ENCODE measurements at regions not wholly inside any gene's neighbourhood (a gene's known extent, or its start where the extent isn't known, plus 50 kb on each side); places are given as distances from the start of the nearest gene placed in this dataset.
"Not testable (repeated sequence)": the region's sequence is repeated elsewhere in the genome, so short reads cannot be mapped to it uniquely, and the experiment has no call there.

DNA sequence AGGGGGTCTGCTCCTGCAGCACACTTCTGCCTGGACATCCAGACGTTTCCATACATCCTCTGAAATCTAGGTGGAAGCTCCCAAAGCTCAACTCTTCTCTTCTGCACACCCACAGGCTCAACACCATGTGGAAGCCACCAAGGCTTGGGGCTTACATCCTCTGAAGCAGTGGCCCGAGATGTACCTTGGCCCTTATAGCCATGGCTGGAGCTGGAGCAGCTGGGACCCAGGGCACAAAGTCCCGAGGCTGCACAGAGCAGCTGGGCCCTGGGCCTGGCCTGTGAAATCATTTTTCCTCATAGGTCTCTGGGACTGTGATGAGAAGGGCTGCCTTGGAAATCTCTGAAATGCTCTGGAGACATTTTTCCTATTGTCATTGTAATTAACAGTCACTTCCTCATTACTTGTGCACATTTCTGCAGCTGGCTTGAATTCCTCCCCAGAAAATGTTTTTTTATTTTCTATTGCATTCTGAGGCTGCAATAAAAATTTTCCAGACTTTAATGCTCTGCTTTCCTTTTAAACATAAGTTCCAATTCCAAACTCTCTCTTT lies 645.6 kb downstream of the RWDD3 start:
- H4K20me1 ChIP-seq, result no peaks in the 10 kb centered on the region
- H3K27me3 ChIP-seq, result no peaks in the 10 kb centered on the region
- TF ChIP-seq Cebpa-rat (IDR thresholded peaks at IDR 0.05), result no peak
- H3K36me3 ChIP-seq, result no peaks in the 10 kb centered on the region
- no peaks in the 10 kb centered on the region for H3K4me1 ChIP-seq
- no peak overlapping the region for H3K27ac ChIP-seq
- peaks cover 10% of the 10 kb centered on the region; the same call in 1 of the 2 replicates for H3K9me3 ChIP-seq
- no peak overlapping the region for H3K4me2 ChIP-seq
- H3K4me3 ChIP-seq, result no peak overlapping the region
- H3K9ac ChIP-seq, result no peak overlapping the region

- no peaks in the 10 kb centered on the region for H3K27me3 ChIP-seq
- no peaks in the 10 kb centered on the region for H3K9me3 ChIP-seq
- H4K20me1 ChIP-seq, result no peaks in the 10 kb centered on the region
- no peaks in the 10 kb centered on the region for H3K4me1 ChIP-seq
- H3K4me2 ChIP-seq, result no peak overlapping the region
- TF ChIP-seq Cebpa-rat (IDR thresholded peaks at IDR 0.05), result no peak
- H3K9ac ChIP-seq, result no peak overlapping the region
- no peaks in the 10 kb centered on the region for H3K36me3 ChIP-seq
- H3K4me3 ChIP-seq, result no peak overlapping the region
- H3K27ac ChIP-seq, result no peak overlapping the region
These were observed 655.0 kb downstream of the RWDD3 start for GRCh38 chr1:95888941-95889390.

GRCh38 chr1:95889400-95889799 lies 655.4 kb downstream of the RWDD3 start:
- no peak overlapping the region for H3K4me2 ChIP-seq
- H3K9me3 ChIP-seq, result no peaks in the 10 kb centered on the region
- H3K4me3 ChIP-seq, result no peak overlapping the region
- H3K27ac ChIP-seq, result no peak overlapping the region
- no peaks in the 10 kb centered on the region for H3K4me1 ChIP-seq
- no peaks in the 10 kb centered on the region for H3K27me3 ChIP-seq
- H3K9ac ChIP-seq, result no peak overlapping the region
- H3K36me3 ChIP-seq, result no peaks in the 10 kb centered on the region
- H4K20me1 ChIP-seq, result no peaks in the 10 kb centered on the region
- no peak for TF ChIP-seq Cebpa-rat (IDR thresholded peaks at IDR 0.05)

GRCh38 chr1:95893921-95894320 lies 659.9 kb downstream of the RWDD3 start:
- Histone ChIP-seq H3K4me2 (no peak overlapping the region), H3K9me3 (peaks cover 12% of the 10 kb centered on the region), H4K20me1 (no peaks in the 10 kb centered on the region), H3K27ac (no peak overlapping the region), H3K27me3 (no peaks in the 10 kb centered on the region), H3K36me3 (no peaks in the 10 kb centered on the region), H3K4me1 (no peaks in the 10 kb centered on the region), H3K9ac (no peak overlapping the region), H3K4me3 (no peak overlapping the region)
- no peak for TF ChIP-seq Cebpa-rat (IDR thresholded peaks at IDR 0.05)

- Histone ChIP-seq H3K27ac (no peak overlapping the region), H3K4me2 (no peak overlapping the region), H3K4me1 (no peaks in the 10 kb centered on the region), H3K27me3 (no peaks in the 10 kb centered on the region), H3K9ac (no peak overlapping the region), H3K4me3 (no peak overlapping the region), H4K20me1 (no peaks in the 10 kb centered on the region), H3K9me3 (peaks cover 9% of the 10 kb centered on the region; the same call in 1 of the 2 replicates), H3K36me3 (no peaks in the 10 kb centered on the region)
- TF ChIP-seq Cebpa-rat (IDR thresholded peaks at IDR 0.05), result no peak
These were observed 669.0 kb downstream of the RWDD3 start for GRCh38 chr1:95903060-95903459.

DNA sequence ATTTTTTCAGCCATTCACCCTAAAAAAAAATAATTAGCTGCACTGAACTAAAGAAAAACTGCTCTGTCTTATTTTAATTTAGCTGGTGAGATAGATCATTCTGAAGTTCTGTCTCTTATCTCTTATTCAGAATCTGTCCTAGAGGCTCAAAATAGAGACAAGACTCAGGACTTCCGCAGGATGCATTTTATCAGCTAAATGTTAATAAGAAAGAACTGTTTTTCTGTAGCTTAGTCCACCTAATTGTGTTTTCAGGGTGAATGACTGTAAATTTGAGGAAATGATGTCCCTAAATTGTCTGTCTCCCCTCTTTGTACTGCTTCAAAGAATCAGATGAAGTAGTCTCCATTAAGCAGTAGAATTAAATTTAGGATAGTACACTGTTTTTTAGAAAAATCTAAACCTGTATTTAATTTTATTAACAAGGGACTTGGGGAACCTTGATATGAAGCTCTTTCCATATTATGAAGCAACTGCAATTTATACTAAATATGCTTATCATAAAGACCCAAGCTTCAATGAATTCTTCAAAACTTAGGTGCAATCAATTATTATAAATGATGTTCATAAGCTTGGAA lies 671.9 kb downstream of the RWDD3 start:
- no peak overlapping the region for H3K4me2 ChIP-seq
- no peak overlapping the region for H3K27ac ChIP-seq
- H4K20me1 ChIP-seq, result no peaks in the 10 kb centered on the region
- no peaks in the 10 kb centered on the region for H3K4me1 ChIP-seq
- H3K27me3 ChIP-seq, result no peaks in the 10 kb centered on the region
- H3K9ac ChIP-seq, result no peak overlapping the region
- H3K36me3 ChIP-seq, result no peaks in the 10 kb centered on the region
- no peak overlapping the region for H3K4me3 ChIP-seq
- TF ChIP-seq Cebpa-rat (IDR thresholded peaks at IDR 0.05), result no peak
- H3K9me3 ChIP-seq, result no peaks in the 10 kb centered on the region

- H3K27ac ChIP-seq, H3K9ac ChIP-seq, H3K4me1 ChIP-seq, H3K4me3 ChIP-seq, H3K36me3 ChIP-seq, H3K27me3 ChIP-seq, H3K4me2 ChIP-seq, H4K20me1 ChIP-seq: not testable (repeated sequence)
- peaks cover 18% of the 10 kb centered on the region for H3K9me3 ChIP-seq
These were observed 677.7 kb downstream of the RWDD3 start for GRCh38 chr1:95911739-95912138.

DNA sequence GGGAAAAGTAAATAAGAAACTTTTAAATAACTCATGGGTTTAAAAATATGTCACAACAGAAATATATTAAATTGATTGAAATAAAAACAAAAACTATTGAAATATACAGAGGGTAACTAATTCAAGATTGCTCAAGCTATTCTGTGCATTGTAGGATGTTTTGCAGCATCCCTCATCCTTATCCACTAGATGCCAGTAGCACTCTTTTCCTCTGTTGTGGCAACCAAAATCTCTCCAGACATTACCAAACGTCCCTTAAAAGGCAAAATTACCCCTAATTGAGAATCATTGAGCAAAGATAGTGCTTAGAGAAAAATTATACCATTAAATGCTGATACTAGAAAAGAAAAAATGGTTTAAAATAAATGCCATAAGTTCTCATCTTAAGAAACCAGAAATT lies 682.6 kb downstream of the RWDD3 start:
- Histone ChIP-seq H3K27ac (no peak overlapping the region), H3K4me2 (no peak overlapping the region), H3K27me3 (no peaks in the 10 kb centered on the region), H3K4me3 (no peak overlapping the region), H3K9me3 (peaks cover 14% of the 10 kb centered on the region), H3K4me1 (no peaks in the 10 kb centered on the region), H3K9ac (no peak overlapping the region), H3K36me3 (no peaks in the 10 kb centered on the region), H4K20me1 (no peaks in the 10 kb centered on the region)
- no peak for TF ChIP-seq Cebpa-rat (IDR thresholded peaks at IDR 0.05)

DNA sequence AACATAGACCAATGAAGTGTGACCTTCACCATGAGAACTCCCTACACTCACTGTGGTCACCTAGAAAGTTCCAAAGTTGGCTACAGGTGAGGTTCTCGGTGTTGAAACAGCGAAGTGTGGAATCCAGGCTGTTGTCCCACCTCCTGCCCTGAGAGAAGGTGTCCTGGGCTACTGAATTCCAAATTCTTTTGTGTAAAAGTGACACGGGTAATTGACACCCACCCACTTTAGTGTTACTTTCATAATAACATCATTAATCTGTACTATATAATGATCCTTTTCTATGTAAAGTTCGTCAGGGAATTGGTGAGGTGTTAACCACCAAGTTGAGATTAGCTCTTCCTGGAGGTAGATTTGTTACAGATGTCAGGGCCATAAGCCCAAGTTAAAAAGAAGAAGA lies 690.7 kb downstream of the RWDD3 start:
- Histone ChIP-seq H3K9ac (no peak overlapping the region), H3K27me3 (no peaks in the 10 kb centered on the region), H3K9me3 (no peaks in the 10 kb centered on the region), H3K4me2 (no peak overlapping the region), H4K20me1 (no peaks in the 10 kb centered on the region), H3K4me3 (no peak overlapping the region), H3K36me3 (no peaks in the 10 kb centered on the region), H3K27ac (no peak overlapping the region), H3K4me1 (peaks cover 12% of the 10 kb centered on the region)
- TF ChIP-seq Cebpa-rat (IDR thresholded peaks at IDR 0.05), result no peak

DNA sequence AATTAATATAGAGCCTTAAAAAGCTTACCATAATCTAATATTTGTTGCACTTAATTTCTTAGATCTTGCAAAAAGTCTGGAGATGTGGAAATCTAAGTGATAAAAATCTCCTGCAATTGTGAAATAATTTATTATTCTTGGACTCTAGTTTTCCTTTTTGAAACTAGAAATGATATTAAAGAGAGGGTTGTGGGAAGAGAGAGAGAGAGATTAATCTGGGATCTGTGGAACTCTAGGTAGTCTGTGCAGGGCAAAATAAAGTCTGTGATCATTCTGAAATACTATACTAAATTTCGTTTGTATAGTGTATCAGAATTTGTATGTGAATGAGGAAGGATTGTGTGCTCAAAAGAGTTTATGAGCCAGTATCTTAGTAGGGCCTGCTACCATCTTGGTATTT lies 692.3 kb downstream of the RWDD3 start:
- H3K36me3 ChIP-seq, result no peaks in the 10 kb centered on the region
- no peaks in the 10 kb centered on the region for H4K20me1 ChIP-seq
- H3K9me3 ChIP-seq, result no peaks in the 10 kb centered on the region
- no peak overlapping the region for H3K9ac ChIP-seq
- no peak for TF ChIP-seq Cebpa-rat (IDR thresholded peaks at IDR 0.05)
- no peaks in the 10 kb centered on the region for H3K27me3 ChIP-seq
- no peak overlapping the region for H3K4me2 ChIP-seq
- H3K4me3 ChIP-seq, result no peak overlapping the region
- H3K4me1 ChIP-seq, result peaks cover 12% of the 10 kb centered on the region
- H3K27ac ChIP-seq, result no peak overlapping the region

DNA sequence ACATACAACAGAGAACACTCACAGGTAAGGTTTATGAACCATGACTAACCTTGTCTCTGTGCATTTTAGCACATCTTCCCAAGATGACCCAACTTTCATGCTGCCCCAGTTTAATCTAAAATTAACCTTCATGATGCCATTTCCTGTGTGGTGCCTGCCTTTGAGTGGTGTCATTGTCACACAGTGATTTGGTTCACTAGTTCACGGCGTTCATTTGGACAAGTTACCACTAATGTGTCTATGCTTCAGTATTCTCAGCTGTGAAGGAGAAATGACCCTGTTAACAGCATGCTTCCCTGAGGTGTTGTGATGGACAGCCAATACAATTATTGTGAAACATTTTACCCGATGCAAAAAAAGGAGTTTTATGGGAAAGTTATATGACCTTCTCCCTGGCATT lies 693.1 kb downstream of the RWDD3 start:
- H3K4me3 ChIP-seq, result no peak overlapping the region
- H3K36me3 ChIP-seq, result no peaks in the 10 kb centered on the region
- no peaks in the 10 kb centered on the region for H3K9me3 ChIP-seq
- no peak overlapping the region for H3K9ac ChIP-seq
- no peak overlapping the region for H3K27ac ChIP-seq
- no peaks in the 10 kb centered on the region for H4K20me1 ChIP-seq
- no peak for TF ChIP-seq Cebpa-rat (IDR thresholded peaks at IDR 0.05)
- peaks cover 12% of the 10 kb centered on the region for H3K4me1 ChIP-seq
- no peaks in the 10 kb centered on the region for H3K27me3 ChIP-seq
- peak overlapping the region; percentile 59 for H3K4me2 ChIP-seq
